ENCODE measurements at regions not wholly inside any gene's neighbourhood (a gene's known extent, or its start where the extent isn't known, plus 50 kb on each side); places are given as distances from the start of the nearest gene placed in this dataset.

DNA sequence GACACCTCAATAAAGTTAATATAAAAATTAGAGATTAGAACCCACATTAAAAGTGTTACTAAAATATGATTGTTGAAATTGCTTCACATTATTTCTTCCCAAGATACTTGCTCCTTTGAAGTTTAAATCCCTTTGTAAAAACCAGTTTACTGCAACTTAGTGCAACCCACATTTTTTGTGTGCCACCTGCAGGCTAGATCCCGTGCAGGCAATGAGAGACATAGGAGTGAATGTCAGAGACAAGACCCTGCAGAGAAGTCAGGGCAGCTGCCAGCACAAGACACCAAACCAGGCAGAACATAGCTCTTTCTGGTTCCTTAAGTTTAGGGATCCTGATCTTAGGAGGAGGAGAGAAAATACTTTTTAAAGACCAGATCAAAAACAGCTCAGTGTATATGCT, 142.8 kb upstream of the MTNR1B start:
- Histone ChIP-seq H3K36me3 (ENCODE audit: low read depth) (no peaks in the 10 kb centered on the region), H3K79me2 (ENCODE audit: insufficient read depth) (no peaks in the 10 kb centered on the region), H3K4me1 (ENCODE audit: insufficient read depth) (no peaks in the 10 kb centered on the region), H4K20me1 (ENCODE audit: insufficient read depth) (no peaks in the 10 kb centered on the region), H3K9me2 (ENCODE audit: insufficient read depth) (no peaks in the 10 kb centered on the region), H3K9ac (no peak overlapping the region), H3K27me3 (replicated peaks; ENCODE audit: insufficient read depth) (no peaks in the 10 kb centered on the region), H3K27ac (no peak overlapping the region), H3K4me2 (ENCODE audit: unreplicated experiment) (no peak overlapping the region), H2AFZ (no peak overlapping the region), H3K9me3 (ENCODE audit: low read depth) (no peaks in the 10 kb centered on the region), H3K4me3 (no peak overlapping the region), H3F3A (ENCODE audit: insufficient read depth) (no peaks in the 10 kb centered on the region)
- TF ChIP-seq EZH2 (IDR thresholded peaks at IDR 0.05; ENCODE audit: insufficient read depth, poor library complexity, severe bottlenecking) (no peak), EZH2phosphoT487 (IDR thresholded peaks at IDR 0.05; ENCODE audit: insufficient read depth, low read depth) (no peak)
- DNase-seq, result no peak
- 7 to 14% methylated on average over 1 of the region's 1 CpG for WGBS, 2 experiments (ENCODE audit: low coverage in 1 of 2, low lambda C conversion rate in 2 of 2, missing lambda C conversion rate in 2 of 2)
- in situ Hi-C loops (cut with MboI), result no loop called here

GRCh38 chr11:92827132-92827531, 142.3 kb upstream of the MTNR1B start:
- WGBS, 2 experiments (ENCODE audit: low coverage in 1 of 2, low lambda C conversion rate in 2 of 2, missing lambda C conversion rate in 2 of 2), result 14 to 16% methylated on average over 2 of the region's 2 CpGs

DNA sequence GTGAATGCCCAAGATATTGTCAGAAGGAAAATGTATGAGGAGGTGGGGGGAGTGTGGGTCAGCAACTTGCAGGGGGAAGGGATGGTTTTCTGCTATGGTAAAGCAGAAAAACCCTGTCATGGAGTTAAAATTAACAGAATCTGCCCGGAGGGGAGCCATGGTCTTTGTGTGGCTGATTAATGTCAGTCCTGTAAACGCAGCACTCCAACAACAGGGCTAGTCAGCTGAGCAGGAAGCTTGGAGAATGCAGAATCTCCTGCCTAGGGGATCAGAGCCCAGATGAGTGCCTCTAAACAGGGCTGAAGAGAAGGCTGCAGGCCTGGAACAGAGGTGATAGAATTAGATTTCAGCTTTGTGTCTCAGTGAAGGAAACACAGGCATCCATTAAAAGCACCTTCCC, 140.9 kb upstream of the MTNR1B start:
- no peak overlapping the region for H3K9ac ChIP-seq
- no peak overlapping the region for H3K4me3 ChIP-seq
- DNase-seq, result no peak
- H3F3A ChIP-seq (ENCODE audit: insufficient read depth), result no peaks in the 10 kb centered on the region
- 2 to 16% methylated on average over 2 of the region's 2 CpGs for WGBS, 2 experiments (ENCODE audit: low coverage in 1 of 2, low lambda C conversion rate in 2 of 2, missing lambda C conversion rate in 2 of 2)
- H3K27ac ChIP-seq, result no peak overlapping the region
- H3K79me2 ChIP-seq (ENCODE audit: insufficient read depth), result no peaks in the 10 kb centered on the region
- H3K27me3 ChIP-seq (replicated peaks; ENCODE audit: insufficient read depth), result no peaks in the 10 kb centered on the region
- no peaks in the 10 kb centered on the region for H4K20me1 ChIP-seq (ENCODE audit: insufficient read depth)
- no peak overlapping the region for H2AFZ ChIP-seq
- H3K4me2 ChIP-seq (ENCODE audit: unreplicated experiment), result no peak overlapping the region
- in situ Hi-C loops (cut with MboI), result no loop called here
- H3K36me3 ChIP-seq (ENCODE audit: low read depth), result no peaks in the 10 kb centered on the region
- H3K9me2 ChIP-seq (ENCODE audit: insufficient read depth), result no peaks in the 10 kb centered on the region
- H3K4me1 ChIP-seq (ENCODE audit: insufficient read depth), result no peaks in the 10 kb centered on the region
- TF ChIP-seq EZH2phosphoT487 (IDR thresholded peaks at IDR 0.05; ENCODE audit: insufficient read depth, low read depth), result no peak
- no peak for TF ChIP-seq EZH2 (IDR thresholded peaks at IDR 0.05; ENCODE audit: insufficient read depth, poor library complexity, severe bottlenecking)
- no peaks in the 10 kb centered on the region for H3K9me3 ChIP-seq (ENCODE audit: low read depth)

More at GRCh38 chr11:92827132-92827531, 142.3 kb upstream of the MTNR1B start:
- in situ Hi-C loops (cut with MboI), result no loop called here
- no peaks in the 10 kb centered on the region for H3K27me3 ChIP-seq (replicated peaks; ENCODE audit: insufficient read depth)
- no peaks in the 10 kb centered on the region for H3K9me2 ChIP-seq (ENCODE audit: insufficient read depth)
- H4K20me1 ChIP-seq (ENCODE audit: insufficient read depth), result no peaks in the 10 kb centered on the region
- no peaks in the 10 kb centered on the region for H3K36me3 ChIP-seq (ENCODE audit: low read depth)
- H3K27ac ChIP-seq, result no peak overlapping the region
- H3K4me1 ChIP-seq (ENCODE audit: insufficient read depth), result no peaks in the 10 kb centered on the region
- H3K4me2 ChIP-seq (ENCODE audit: unreplicated experiment), result no peak overlapping the region
- H2AFZ ChIP-seq, result no peak overlapping the region
- H3K9me3 ChIP-seq (ENCODE audit: low read depth), result no peaks in the 10 kb centered on the region
- H3K9ac ChIP-seq, result no peak overlapping the region
- H3K4me3 ChIP-seq, result no peak overlapping the region
- H3K79me2 ChIP-seq (ENCODE audit: insufficient read depth), result no peaks in the 10 kb centered on the region
- TF ChIP-seq EZH2phosphoT487 (IDR thresholded peaks at IDR 0.05; ENCODE audit: insufficient read depth, low read depth) (no peak), EZH2 (IDR thresholded peaks at IDR 0.05; ENCODE audit: insufficient read depth, poor library complexity, severe bottlenecking) (no peak)
- no peak for DNase-seq
- no peaks in the 10 kb centered on the region for H3F3A ChIP-seq (ENCODE audit: insufficient read depth)

DNA sequence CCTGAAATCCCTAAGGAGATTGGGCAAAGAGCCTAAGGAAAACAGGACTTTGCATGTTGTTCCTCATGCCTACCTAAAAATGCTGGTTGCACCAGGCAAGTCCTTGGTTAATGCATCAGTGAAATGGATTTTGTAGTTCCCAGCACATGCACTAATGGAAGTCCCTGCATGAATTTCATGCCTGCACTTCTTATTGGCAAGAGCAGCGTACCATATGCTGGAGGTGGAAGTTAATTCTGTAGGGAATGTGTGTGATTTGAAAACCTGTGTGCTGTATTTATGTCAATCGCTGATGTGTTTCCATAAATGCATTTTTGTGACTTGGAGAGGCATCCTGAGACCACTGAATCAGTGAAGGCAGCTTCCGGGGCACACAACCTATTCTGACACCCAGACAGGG, 140.3 kb upstream of the MTNR1B start:
- Histone ChIP-seq H3K4me1 (ENCODE audit: insufficient read depth) (no peaks in the 10 kb centered on the region), H4K20me1 (ENCODE audit: insufficient read depth) (no peaks in the 10 kb centered on the region), H3K79me2 (ENCODE audit: insufficient read depth) (no peaks in the 10 kb centered on the region), H3K27ac (no peak overlapping the region), H2AFZ (no peak overlapping the region), H3K27me3 (replicated peaks; ENCODE audit: insufficient read depth) (no peaks in the 10 kb centered on the region), H3K4me2 (ENCODE audit: unreplicated experiment) (no peak overlapping the region), H3K4me3 (no peak overlapping the region), H3K9ac (no peak overlapping the region), H3K9me3 (ENCODE audit: low read depth) (no peaks in the 10 kb centered on the region), H3K36me3 (ENCODE audit: low read depth) (no peaks in the 10 kb centered on the region), H3K9me2 (ENCODE audit: insufficient read depth) (no peaks in the 10 kb centered on the region), H3F3A (ENCODE audit: insufficient read depth) (no peaks in the 10 kb centered on the region)
- TF ChIP-seq EZH2 (IDR thresholded peaks at IDR 0.05; ENCODE audit: insufficient read depth, poor library complexity, severe bottlenecking) (no peak), EZH2phosphoT487 (IDR thresholded peaks at IDR 0.05; ENCODE audit: insufficient read depth, low read depth) (no peak)
- DNase-seq, result no peak
- WGBS, 2 experiments (ENCODE audit: low coverage in 1 of 2, low lambda C conversion rate in 2 of 2, missing lambda C conversion rate in 2 of 2), result 20 to 22% methylated on average over 3 of the region's 3 CpGs
- in situ Hi-C loops (cut with MboI), result no loop called here

DNA sequence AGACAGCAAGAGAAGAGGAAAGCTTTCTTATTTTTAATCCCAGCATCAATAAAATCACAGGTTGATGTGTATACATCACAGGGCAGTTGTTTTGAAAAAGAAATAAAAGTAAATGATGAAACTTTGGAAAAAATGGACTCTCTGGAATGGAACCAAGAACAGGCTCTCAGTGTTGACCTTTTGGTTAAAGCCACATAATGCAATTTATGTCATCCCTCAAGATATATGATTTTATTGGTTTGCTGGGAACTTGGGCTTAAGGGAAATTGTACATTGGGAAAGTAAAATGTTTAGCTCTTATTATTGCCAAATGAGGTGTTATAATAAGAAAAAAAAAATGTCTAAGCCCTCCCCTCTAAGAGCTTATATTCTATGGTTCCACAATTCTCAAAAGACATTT, 139.8 kb upstream of the MTNR1B start:
- no peak overlapping the region for H3K4me2 ChIP-seq (ENCODE audit: unreplicated experiment)
- in situ Hi-C loops (cut with MboI), result no loop called here

More for the DNA sequence above, 139.8 kb upstream of the MTNR1B start:
- no peaks in the 10 kb centered on the region for H4K20me1 ChIP-seq (ENCODE audit: insufficient read depth)
- H3K4me1 ChIP-seq (ENCODE audit: insufficient read depth), result no peaks in the 10 kb centered on the region
- H3K79me2 ChIP-seq (ENCODE audit: insufficient read depth), result no peaks in the 10 kb centered on the region
- no peak for DNase-seq
- H3K27ac ChIP-seq, result no peak overlapping the region
- TF ChIP-seq EZH2phosphoT487 (IDR thresholded peaks at IDR 0.05; ENCODE audit: insufficient read depth, low read depth) (no peak), EZH2 (IDR thresholded peaks at IDR 0.05; ENCODE audit: insufficient read depth, poor library complexity, severe bottlenecking) (no peak)
- H3K27me3 ChIP-seq (replicated peaks; ENCODE audit: insufficient read depth), result no peaks in the 10 kb centered on the region
- no peaks in the 10 kb centered on the region for H3F3A ChIP-seq (ENCODE audit: insufficient read depth)
- H3K9me3 ChIP-seq (ENCODE audit: low read depth), result no peaks in the 10 kb centered on the region
- no peaks in the 10 kb centered on the region for H3K9me2 ChIP-seq (ENCODE audit: insufficient read depth)
- H3K9ac ChIP-seq, result no peak overlapping the region
- no peaks in the 10 kb centered on the region for H3K36me3 ChIP-seq (ENCODE audit: low read depth)
- H3K4me3 ChIP-seq, result no peak overlapping the region
- H2AFZ ChIP-seq, result no peak overlapping the region

Measured in GM23248 (cell line).